ENCODE measurements at regions not wholly inside any gene's neighbourhood (a gene's known extent, or its start where the extent isn't known, plus 50 kb on each side); places are given as distances from the start of the nearest gene placed in this dataset.

DNA sequence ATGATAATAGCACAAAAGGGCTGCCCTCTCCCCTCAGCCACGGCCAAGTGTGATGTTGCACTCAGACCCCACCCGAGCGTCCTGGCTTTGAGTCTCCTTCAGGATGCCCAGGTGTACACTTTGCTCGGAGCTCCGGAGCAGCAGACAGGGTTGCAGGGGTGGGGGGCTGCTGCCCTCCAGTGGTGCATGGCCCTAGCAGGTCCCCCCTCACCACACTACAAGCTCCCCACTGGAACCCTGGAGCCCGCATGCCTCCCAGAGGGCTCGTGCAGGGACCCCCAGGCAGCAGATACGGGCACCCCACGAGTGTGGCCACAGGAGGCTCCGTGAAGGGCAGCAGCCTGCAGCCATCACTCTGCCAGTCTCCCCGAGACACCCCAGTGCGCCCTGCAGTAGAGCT is 69.9 kb upstream of the C14orf180 start:
- TF ChIP-seq, protein P1, sequence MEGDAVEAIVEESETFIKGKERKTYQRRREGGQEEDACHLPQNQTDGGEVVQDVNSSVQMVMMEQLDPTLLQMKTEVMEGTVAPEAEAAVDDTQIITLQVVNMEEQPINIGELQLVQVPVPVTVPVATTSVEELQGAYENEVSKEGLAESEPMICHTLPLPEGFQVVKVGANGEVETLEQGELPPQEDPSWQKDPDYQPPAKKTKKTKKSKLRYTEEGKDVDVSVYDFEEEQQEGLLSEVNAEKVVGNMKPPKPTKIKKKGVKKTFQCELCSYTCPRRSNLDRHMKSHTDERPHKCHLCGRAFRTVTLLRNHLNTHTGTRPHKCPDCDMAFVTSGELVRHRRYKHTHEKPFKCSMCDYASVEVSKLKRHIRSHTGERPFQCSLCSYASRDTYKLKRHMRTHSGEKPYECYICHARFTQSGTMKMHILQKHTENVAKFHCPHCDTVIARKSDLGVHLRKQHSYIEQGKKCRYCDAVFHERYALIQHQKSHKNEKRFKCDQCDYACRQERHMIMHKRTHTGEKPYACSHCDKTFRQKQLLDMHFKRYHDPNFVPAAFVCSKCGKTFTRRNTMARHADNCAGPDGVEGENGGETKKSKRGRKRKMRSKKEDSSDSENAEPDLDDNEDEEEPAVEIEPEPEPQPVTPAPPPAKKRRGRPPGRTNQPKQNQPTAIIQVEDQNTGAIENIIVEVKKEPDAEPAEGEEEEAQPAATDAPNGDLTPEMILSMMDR (IDR thresholded peaks at IDR 0.05), result no peak
- no peak for TF ChIP-seq EZH2 (IDR thresholded peaks at IDR 0.05; ENCODE audit: borderline replicate concordance, insufficient read depth, low read depth, low read length, poor library complexity, severe bottlenecking)
